Heart left ventricle (tissue), 13 donors: ENCODE measurements at regions not wholly inside any gene's neighbourhood (a gene's known extent, or its start where the extent isn't known, plus 50 kb on each side); places are given as distances from the start of the nearest gene placed in this dataset.

Source experiments
- CTCF ChIP-seq, 12 donors: fragments of 200-600 bp; sonication (generic) in 4 of 12; IDR thresholded peaks; one replicate each; pipeline versions ENCODE4 v1.5.0 to v1.8.0; 2018 to 2022; ENCODE audit warnings: antibody characterized with exemption in 12 of 12, mild to moderate bottlenecking in 5 of 12
- POLR2A ChIP-seq, 2 donors: fragments of 450-650 bp; IDR thresholded peaks; one replicate each; pipeline ENCODE4 v1.6.1; 2017; ENCODE audit warnings: antibody characterized with exemption in 2 of 2, mild to moderate bottlenecking in 2 of 2, moderate library complexity in 2 of 2
- donor health status: ischemic (EF 13 %, LVEDD 7.1; RV severe dilation, severe dysfunction).
- donor health status: DM: no; HTN: yes; CAD: no.
- donor health status: DM: no; HTN: no; CAD: no.
- donor health status: ischemic (EF 25% LVEDD 6.9; RV normal size, moderate dysfunction).
- donor health status: ischemic (EF 25% LVEDD 5.7; RV mildly dilated, moderate dysfunction).
- donor health status: ischemic (EF 35%, LVEDD 5.7; RV mildly dilated, moderate dysfunction).
- donor health status: nonischemic (EF 11% LVEDD 7.7; RV severe dilation, severe dysfunction).
- donor health status: DM: yes; HTN: yes; CAD: no.
- donor health status: PGD.
- donor health status: ischemic (EF 29% LVEDD 5.4; RV normal size, mild dysfunction).
- donor health status: nonischemic (EF 23%, LVEDD 6.1; RV moderate dilation, normal function).

GRCh38 chr14:75370416-75371205 is 57.2 kb upstream of the JDP2 start:
- no peak for TF ChIP-seq CTCF (IDR thresholded peaks at IDR 0.05)
- no peak for TF ChIP-seq POLR2A (IDR thresholded peaks at IDR 0.05)
